ENCODE measurements at regions not wholly inside any gene's neighbourhood (a gene's known extent, or its start where the extent isn't known, plus 50 kb on each side); places are given as distances from the start of the nearest gene placed in this dataset.

- Histone ChIP-seq H3K36me3 (ENCODE audit: control insufficient read depth, insufficient read depth, low read length) (no peaks in the 10 kb centered on the region), H3K4me1 (ENCODE audit: control insufficient read depth, insufficient read depth, low read length, poor library complexity, severe bottlenecking) (peaks cover 3% of the 10 kb centered on the region), H3K4me3 (ENCODE audit: low read depth, low read length) (no peak overlapping the region), H3K27ac (ENCODE audit: insufficient read depth, low read length, poor library complexity, severe bottlenecking) (no peak overlapping the region), H3K9me3 (ENCODE audit: control insufficient read depth in 2 of 2, low read length in 2 of 2) (no peaks in the 10 kb centered on the region), H3K27me3 (ENCODE audit: control insufficient read depth, insufficient read depth, low read length) (no peaks in the 10 kb centered on the region)
- Mint-ChIP-seq H3K27me3 (no peaks in the 10 kb centered on the region), H3K4me1 (peaks cover 10 to 24% (median 18%) of the 10 kb centered on the region in 4 donors), H3K4me3 (no peak overlapping the region), H3K9me3 (peaks cover 0 to 4% (median 0%) of the 10 kb centered on the region in 7 donors), H3K27ac (no peak overlapping the region), H3K36me3 (no peaks in the 10 kb centered on the region)
- ATAC-seq (ENCODE audit: low read depth in 2 of 2) (no peak), DNase-seq (no peak)
Measured at GRCh38 chr4:121239951-121240350, 75.8 kb upstream of the TNIP3 start.

- Mint-ChIP-seq H3K27me3 (no peaks in the 10 kb centered on the region), H3K4me3 (no peak overlapping the region), H3K36me3 (no peaks in the 10 kb centered on the region), H3K9me3 (peaks cover 0 to 4% (median 0%) of the 10 kb centered on the region in 7 donors), H3K27ac (no peak overlapping the region), H3K4me1 (peaks cover 3 to 16% (median 10%) of the 10 kb centered on the region in 4 donors)
- Histone ChIP-seq H3K9me3 (ENCODE audit: control insufficient read depth in 2 of 2, low read length in 2 of 2) (no peaks in the 10 kb centered on the region), H3K4me1 (ENCODE audit: control insufficient read depth, insufficient read depth, low read length, poor library complexity, severe bottlenecking) (peaks cover 3% of the 10 kb centered on the region), H3K4me3 (ENCODE audit: low read depth, low read length) (no peak overlapping the region), H3K27ac (ENCODE audit: insufficient read depth, low read length, poor library complexity, severe bottlenecking) (no peak overlapping the region), H3K36me3 (ENCODE audit: control insufficient read depth, insufficient read depth, low read length) (no peaks in the 10 kb centered on the region), H3K27me3 (ENCODE audit: control insufficient read depth, insufficient read depth, low read length) (no peaks in the 10 kb centered on the region)
- ATAC-seq (ENCODE audit: low read depth in 2 of 2): no peak
- DNase-seq: no peak
Measured at GRCh38 chr4:121238461-121238860, 74.3 kb upstream of the TNIP3 start.

- Histone ChIP-seq H3K4me1 (ENCODE audit: control insufficient read depth, insufficient read depth, low read length, poor library complexity, severe bottlenecking) (no peaks in the 10 kb centered on the region), H3K27ac (ENCODE audit: insufficient read depth, low read length, poor library complexity, severe bottlenecking) (no peak overlapping the region), H3K9me3 (ENCODE audit: control insufficient read depth in 2 of 2, low read length in 2 of 2) (no peaks in the 10 kb centered on the region), H3K36me3 (ENCODE audit: control insufficient read depth, insufficient read depth, low read length) (no peaks in the 10 kb centered on the region), H3K27me3 (ENCODE audit: control insufficient read depth, insufficient read depth, low read length) (no peaks in the 10 kb centered on the region), H3K4me3 (ENCODE audit: low read depth, low read length) (no peak overlapping the region)
- no peak overlapping the region for H3K27ac Mint-ChIP-seq
- no peaks in the 10 kb centered on the region for H3K36me3 Mint-ChIP-seq
- no peaks in the 10 kb centered on the region for H3K27me3 Mint-ChIP-seq
- H3K4me1 Mint-ChIP-seq: peaks cover 0 to 4% (median 2%) of the 10 kb centered on the region in 4 donors
- ATAC-seq (ENCODE audit: low read depth in 2 of 2): no peak
- H3K4me3 Mint-ChIP-seq: no peak overlapping the region
- peaks cover 0 to 4% (median 0%) of the 10 kb centered on the region in 7 donors for H3K9me3 Mint-ChIP-seq
- DNase-seq: no peak
Measured at GRCh38 chr4:121237069-121237399, 72.9 kb upstream of the TNIP3 start.

- no peaks in the 10 kb centered on the region for H3K36me3 Mint-ChIP-seq
Measured at GRCh38 chr4:121236353-121237068, 72.4 kb upstream of the TNIP3 start.

GRCh38 chr4:121233982-121234381 lies 69.9 kb upstream of the TNIP3 start:
- H3K4me3 ChIP-seq (ENCODE audit: low read depth, low read length): no peak overlapping the region
- no peaks in the 10 kb centered on the region for H3K27me3 ChIP-seq (ENCODE audit: control insufficient read depth, insufficient read depth, low read length)
- no peaks in the 10 kb centered on the region for H3K9me3 ChIP-seq (ENCODE audit: control insufficient read depth in 2 of 2, low read length in 2 of 2)
- H3K27me3 Mint-ChIP-seq: no peaks in the 10 kb centered on the region
- H3K4me1 ChIP-seq (ENCODE audit: control insufficient read depth, insufficient read depth, low read length, poor library complexity, severe bottlenecking): no peaks in the 10 kb centered on the region
- ATAC-seq (ENCODE audit: low read depth in 2 of 2) (no peak), DNase-seq (no peak)
- no peaks in the 10 kb centered on the region for H3K36me3 Mint-ChIP-seq
- H3K4me1 Mint-ChIP-seq: peaks cover 0 to 2% (median under 1%) of the 10 kb centered on the region in 4 donors
- H3K27ac ChIP-seq (ENCODE audit: insufficient read depth, low read length, poor library complexity, severe bottlenecking): no peak overlapping the region
- H3K9me3 Mint-ChIP-seq: peaks cover 0 to 4% (median 0%) of the 10 kb centered on the region in 7 donors
- H3K36me3 ChIP-seq (ENCODE audit: control insufficient read depth, insufficient read depth, low read length): no peaks in the 10 kb centered on the region
- no peak overlapping the region for H3K4me3 Mint-ChIP-seq
- no peak overlapping the region for H3K27ac Mint-ChIP-seq

More at GRCh38 chr4:121236353-121237068, 72.4 kb upstream of the TNIP3 start:
- Mint-ChIP-seq H3K27ac (no peak overlapping the region), H3K9me3 (peaks cover 0 to 4% (median 0%) of the 10 kb centered on the region in 7 donors), H3K27me3 (no peaks in the 10 kb centered on the region), H3K4me1 (peaks cover 0 to 2% (median under 1%) of the 10 kb centered on the region in 4 donors), H3K4me3 (no peak overlapping the region)
- no peak for ATAC-seq (ENCODE audit: low read depth in 2 of 2)
- no peak for DNase-seq
- H3K9me3 ChIP-seq (ENCODE audit: control insufficient read depth in 2 of 2, low read length in 2 of 2): no peaks in the 10 kb centered on the region
- H3K4me3 ChIP-seq (ENCODE audit: low read depth, low read length): no peak overlapping the region
- H3K27ac ChIP-seq (ENCODE audit: insufficient read depth, low read length, poor library complexity, severe bottlenecking): no peak overlapping the region
- no peaks in the 10 kb centered on the region for H3K4me1 ChIP-seq (ENCODE audit: control insufficient read depth, insufficient read depth, low read length, poor library complexity, severe bottlenecking)
- no peaks in the 10 kb centered on the region for H3K27me3 ChIP-seq (ENCODE audit: control insufficient read depth, insufficient read depth, low read length)
- no peaks in the 10 kb centered on the region for H3K36me3 ChIP-seq (ENCODE audit: control insufficient read depth, insufficient read depth, low read length)

GRCh38 chr4:121229993-121230392 lies 65.9 kb upstream of the TNIP3 start:
- Histone ChIP-seq H3K9me3 (ENCODE audit: control insufficient read depth in 2 of 2, low read length in 2 of 2) (no peaks in the 10 kb centered on the region), H3K4me3 (ENCODE audit: low read depth, low read length) (no peak overlapping the region), H3K27me3 (ENCODE audit: control insufficient read depth, insufficient read depth, low read length) (no peaks in the 10 kb centered on the region), H3K27ac (ENCODE audit: insufficient read depth, low read length, poor library complexity, severe bottlenecking) (no peak overlapping the region), H3K36me3 (ENCODE audit: control insufficient read depth, insufficient read depth, low read length) (no peaks in the 10 kb centered on the region), H3K4me1 (ENCODE audit: control insufficient read depth, insufficient read depth, low read length, poor library complexity, severe bottlenecking) (peaks cover 26% of the 10 kb centered on the region)
- Mint-ChIP-seq H3K4me1 (peaks cover 19 to 30% (median 23%) of the 10 kb centered on the region in 4 donors), H3K36me3 (no peaks in the 10 kb centered on the region), H3K27ac (no peak overlapping the region), H3K4me3 (no peak overlapping the region), H3K9me3 (peaks cover 0 to 3% (median 0%) of the 10 kb centered on the region in 7 donors), H3K27me3 (no peaks in the 10 kb centered on the region)
- DNase-seq (no peak), ATAC-seq (ENCODE audit: low read depth in 2 of 2) (no peak)

- no peak overlapping the region for H3K27ac Mint-ChIP-seq
- H3K27me3 Mint-ChIP-seq: no peaks in the 10 kb centered on the region
- no peaks in the 10 kb centered on the region for H3K27me3 ChIP-seq (ENCODE audit: control insufficient read depth, insufficient read depth, low read length)
- peaks cover 26% of the 10 kb centered on the region for H3K4me1 ChIP-seq (ENCODE audit: control insufficient read depth, insufficient read depth, low read length, poor library complexity, severe bottlenecking)
- ATAC-seq (ENCODE audit: low read depth in 2 of 2) (no peak), DNase-seq (no peak)
- no peaks in the 10 kb centered on the region for H3K36me3 Mint-ChIP-seq
- H3K36me3 ChIP-seq (ENCODE audit: control insufficient read depth, insufficient read depth, low read length): no peaks in the 10 kb centered on the region
- no peak overlapping the region for H3K4me3 ChIP-seq (ENCODE audit: low read depth, low read length)
- H3K27ac ChIP-seq (ENCODE audit: insufficient read depth, low read length, poor library complexity, severe bottlenecking): no peak overlapping the region
- no peak overlapping the region for H3K4me3 Mint-ChIP-seq
- H3K9me3 Mint-ChIP-seq: peaks cover 0 to 3% (median 0%) of the 10 kb centered on the region in 7 donors
- H3K9me3 ChIP-seq (ENCODE audit: control insufficient read depth in 2 of 2, low read length in 2 of 2): no peaks in the 10 kb centered on the region
- peaks cover 19 to 32% (median 27%) of the 10 kb centered on the region in 4 donors for H3K4me1 Mint-ChIP-seq
Measured at GRCh38 chr4:121228848-121229247, 64.7 kb upstream of the TNIP3 start.

GRCh38 chr4:121227341-121227792 lies 63.2 kb upstream of the TNIP3 start:
- peak overlapping the region; percentile 58 for H3K27ac ChIP-seq (ENCODE audit: insufficient read depth, low read length, poor library complexity, severe bottlenecking)
- no peaks in the 10 kb centered on the region for H3K9me3 ChIP-seq (ENCODE audit: control insufficient read depth in 2 of 2, low read length in 2 of 2)
- Mint-ChIP-seq H3K4me1 (peaks cover 19 to 36% (median 30%) of the 10 kb centered on the region in 4 donors), H3K27ac (peak overlapping the region; percentile 87 to 90 (median 90)), H3K9me3 (peaks cover 0 to 3% (median 0%) of the 10 kb centered on the region in 7 donors), H3K4me3 (peak overlapping the region; percentile 75 to 93 (median 78)), H3K27me3 (no peaks in the 10 kb centered on the region), H3K36me3 (no peaks in the 10 kb centered on the region)
- peak; percentile 34 to 55 for ATAC-seq (ENCODE audit: low read depth in 2 of 2)
- H3K36me3 ChIP-seq (ENCODE audit: control insufficient read depth, insufficient read depth, low read length): no peaks in the 10 kb centered on the region
- H3K4me1 ChIP-seq (ENCODE audit: control insufficient read depth, insufficient read depth, low read length, poor library complexity, severe bottlenecking): peaks cover 26% of the 10 kb centered on the region
- H3K27me3 ChIP-seq (ENCODE audit: control insufficient read depth, insufficient read depth, low read length): no peaks in the 10 kb centered on the region
- H3K4me3 ChIP-seq (ENCODE audit: low read depth, low read length): peak overlapping the region; percentile 97
- DNase-seq: peak in 2 of 3 donors; percentile 32 to 35

Measured in CD4-positive, CD25-positive, alpha-beta regulatory T cell (primary cell).